ENCODE measurements at regions not wholly inside any gene's neighbourhood (a gene's known extent, or its start where the extent isn't known, plus 50 kb on each side); places are given as distances from the start of the nearest gene placed in this dataset.
"Not testable (repeated sequence)": the region's sequence is repeated elsewhere in the genome, so short reads cannot be mapped to it uniquely, and the experiment has no call there.

- no peak for DNase-seq
- H3K9me3 Mint-ChIP-seq (ENCODE audit: insufficient read depth) = no peaks in the 10 kb centered on the region
- H3K27me3 Mint-ChIP-seq (ENCODE audit: low read depth) = peaks cover 13% of the 10 kb centered on the region
- CTCF ChIA-PET = no interaction called here
- no peak for ATAC-seq
- H3K4me1 Mint-ChIP-seq (ENCODE audit: low read depth) = no peaks in the 10 kb centered on the region
- POLR2A ChIA-PET = no interaction called here
- no peak overlapping the region for H3K4me3 Mint-ChIP-seq
- H3K36me3 Mint-ChIP-seq (ENCODE audit: low read depth) = no peaks in the 10 kb centered on the region
- H3K27ac Mint-ChIP-seq = no peak overlapping the region
These were observed 343.0 kb downstream of the RRAGC start for GRCh38 chr1:38516560-38516959.

GRCh38 chr1:38512789-38513188 is 346.8 kb downstream of the RRAGC start:
- Mint-ChIP-seq H3K4me1 (ENCODE audit: low read depth) (no peaks in the 10 kb centered on the region), H3K36me3 (ENCODE audit: low read depth) (no peaks in the 10 kb centered on the region), H3K27ac (no peak overlapping the region), H3K4me3 (no peak overlapping the region), H3K9me3 (ENCODE audit: insufficient read depth) (no peaks in the 10 kb centered on the region), H3K27me3 (ENCODE audit: low read depth) (peaks cover 32% of the 10 kb centered on the region)
- ATAC-seq (no peak), DNase-seq (no peak)
- POLR2A ChIA-PET = no interaction called here
- CTCF ChIA-PET = no interaction called here

- Mint-ChIP-seq H3K4me1 (ENCODE audit: low read depth) (no peaks in the 10 kb centered on the region), H3K27ac (no peak overlapping the region), H3K27me3 (ENCODE audit: low read depth) (peaks cover 35% of the 10 kb centered on the region), H3K36me3 (ENCODE audit: low read depth) (no peaks in the 10 kb centered on the region), H3K9me3 (ENCODE audit: insufficient read depth) (no peaks in the 10 kb centered on the region), H3K4me3 (no peak overlapping the region)
- ChIA-PET POLR2A (no interaction called here), CTCF (no interaction called here)
- ATAC-seq = no peak
- DNase-seq = no peak
These were observed 347.4 kb downstream of the RRAGC start for GRCh38 chr1:38512024-38512767.

GRCh38 chr1:38508232-38508631 is 351.3 kb downstream of the RRAGC start:
- ChIA-PET CTCF (interaction anchor here (2.3 kb wide), 1 partner anchor 18 kb away, joined by 6 read pairs; no protein-coding TSS in a partner anchor), POLR2A (no interaction called here)

GRCh38 chr1:38507563-38507962 is 352.0 kb downstream of the RRAGC start:
- H3K4me1 Mint-ChIP-seq (ENCODE audit: low read depth) = no peaks in the 10 kb centered on the region
- no peaks in the 10 kb centered on the region for H3K36me3 Mint-ChIP-seq (ENCODE audit: low read depth)
- ChIA-PET POLR2A (no interaction called here), CTCF (interaction anchor here (2.3 kb wide), 1 partner anchor 17 kb away, joined by 6 read pairs; no protein-coding TSS in a partner anchor)
- ATAC-seq (no peak), DNase-seq (no peak)
- no peak overlapping the region for H3K4me3 Mint-ChIP-seq
- H3K27me3 Mint-ChIP-seq (ENCODE audit: low read depth) = peaks cover 53% of the 10 kb centered on the region
- H3K27ac Mint-ChIP-seq = no peak overlapping the region
- H3K9me3 Mint-ChIP-seq (ENCODE audit: insufficient read depth) = no peaks in the 10 kb centered on the region

More at GRCh38 chr1:38508232-38508631, 351.3 kb downstream of the RRAGC start:
- ATAC-seq = no peak
- no peak for DNase-seq
- H3K9me3 Mint-ChIP-seq (ENCODE audit: insufficient read depth) = no peaks in the 10 kb centered on the region
- no peak overlapping the region for H3K27ac Mint-ChIP-seq
- no peak overlapping the region for H3K4me3 Mint-ChIP-seq
- H3K4me1 Mint-ChIP-seq (ENCODE audit: low read depth) = no peaks in the 10 kb centered on the region
- H3K27me3 Mint-ChIP-seq (ENCODE audit: low read depth) = peaks cover 54% of the 10 kb centered on the region
- H3K36me3 Mint-ChIP-seq (ENCODE audit: low read depth) = no peaks in the 10 kb centered on the region

- POLR2A ChIA-PET = no interaction called here
- Mint-ChIP-seq H3K9me3 (ENCODE audit: insufficient read depth) (no peaks in the 10 kb centered on the region), H3K4me3 (no peak overlapping the region), H3K27me3 (ENCODE audit: low read depth) (peaks cover 52% of the 10 kb centered on the region), H3K36me3 (ENCODE audit: low read depth) (no peaks in the 10 kb centered on the region), H3K27ac (no peak overlapping the region), H3K4me1 (ENCODE audit: low read depth) (no peaks in the 10 kb centered on the region)
- DNase-seq = no peak
- no peak for ATAC-seq
- CTCF ChIA-PET = no interaction called here
These were observed 353.6 kb downstream of the RRAGC start for GRCh38 chr1:38505944-38506343.

- H3K4me1 Mint-ChIP-seq (ENCODE audit: low read depth) = peaks cover 3% of the 10 kb centered on the region
- ChIA-PET CTCF (no interaction called here), POLR2A (interaction anchor here (0.6 kb wide), 1 partner anchor 212 kb away, joined by 3 read pairs; no protein-coding TSS in a partner anchor)
- peaks cover 34% of the 10 kb centered on the region for H3K27me3 Mint-ChIP-seq (ENCODE audit: low read depth)
- no peak for DNase-seq
- H3K4me3 Mint-ChIP-seq = no peak overlapping the region
- ATAC-seq = no peak
- no peaks in the 10 kb centered on the region for H3K9me3 Mint-ChIP-seq (ENCODE audit: insufficient read depth)
- no peaks in the 10 kb centered on the region for H3K36me3 Mint-ChIP-seq (ENCODE audit: low read depth)
- H3K27ac Mint-ChIP-seq = no peak overlapping the region
These were observed 356.8 kb downstream of the RRAGC start for GRCh38 chr1:38502758-38503157.

GRCh38 chr1:38500891-38501290 is 358.7 kb downstream of the RRAGC start:
- Mint-ChIP-seq H3K9me3 (ENCODE audit: insufficient read depth) (no peaks in the 10 kb centered on the region), H3K27me3 (ENCODE audit: low read depth) (peaks cover 29% of the 10 kb centered on the region), H3K4me3 (no peak overlapping the region), H3K4me1 (ENCODE audit: low read depth) (peaks cover 3% of the 10 kb centered on the region), H3K36me3 (ENCODE audit: low read depth) (no peaks in the 10 kb centered on the region), H3K27ac (no peak overlapping the region)
- ChIA-PET CTCF (no interaction called here), POLR2A (no interaction called here)
- DNase-seq (no peak), ATAC-seq (no peak)

- CTCF ChIA-PET = no interaction called here
- ATAC-seq = no peak
- no peaks in the 10 kb centered on the region for H3K9me3 Mint-ChIP-seq (ENCODE audit: insufficient read depth)
- POLR2A ChIA-PET = no interaction called here
- no peak overlapping the region for H3K4me3 Mint-ChIP-seq
- H3K4me1 Mint-ChIP-seq (ENCODE audit: low read depth) = peaks cover 3% of the 10 kb centered on the region
- H3K27me3 Mint-ChIP-seq (ENCODE audit: low read depth) = peaks cover 26% of the 10 kb centered on the region
- DNase-seq = no peak
- no peaks in the 10 kb centered on the region for H3K36me3 Mint-ChIP-seq (ENCODE audit: low read depth)
- H3K27ac Mint-ChIP-seq = no peak overlapping the region
These were observed 359.2 kb downstream of the RRAGC start for GRCh38 chr1:38500352-38500751.

GRCh38 chr1:38498686-38499085 is 360.9 kb downstream of the RRAGC start:
- CTCF ChIA-PET = interaction anchor here (1.7 kb wide), 1 partner anchor 8 kb away, joined by 5 read pairs; no protein-coding TSS in a partner anchor
- ATAC-seq = no peak

GRCh38 chr1:38497921-38498656 is 361.5 kb downstream of the RRAGC start:
- ATAC-seq (no peak), DNase-seq (no peak)
- Mint-ChIP-seq H3K4me3 (no peak overlapping the region), H3K4me1 (ENCODE audit: low read depth) (peaks cover 3% of the 10 kb centered on the region), H3K9me3 (ENCODE audit: insufficient read depth) (no peaks in the 10 kb centered on the region), H3K36me3 (ENCODE audit: low read depth) (no peaks in the 10 kb centered on the region), H3K27ac (no peak overlapping the region), H3K27me3 (ENCODE audit: low read depth) (peaks cover 20% of the 10 kb centered on the region)
- ChIA-PET CTCF (interaction anchor here (1.7 kb wide), 1 partner anchor 8 kb away, joined by 5 read pairs; no protein-coding TSS in a partner anchor), POLR2A (no interaction called here)

More at GRCh38 chr1:38498686-38499085, 360.9 kb downstream of the RRAGC start:
- Mint-ChIP-seq H3K9me3 (ENCODE audit: insufficient read depth) (no peaks in the 10 kb centered on the region), H3K27ac (no peak overlapping the region), H3K27me3 (ENCODE audit: low read depth) (peaks cover 23% of the 10 kb centered on the region), H3K36me3 (ENCODE audit: low read depth) (no peaks in the 10 kb centered on the region), H3K4me1 (ENCODE audit: low read depth) (peaks cover 3% of the 10 kb centered on the region), H3K4me3 (no peak overlapping the region)
- POLR2A ChIA-PET = no interaction called here
- DNase-seq = no peak

- CTCF ChIA-PET; H3K4me3 Mint-ChIP-seq; DNase-seq; H3K9me3 Mint-ChIP-seq (ENCODE audit: insufficient read depth); H3K36me3 Mint-ChIP-seq (ENCODE audit: low read depth); H3K27ac Mint-ChIP-seq; ATAC-seq; POLR2A ChIA-PET; H3K4me1 Mint-ChIP-seq (ENCODE audit: low read depth): not testable (repeated sequence)
- peaks cover 14% of the 10 kb centered on the region for H3K27me3 Mint-ChIP-seq (ENCODE audit: low read depth)
These were observed 366.3 kb downstream of the RRAGC start for GRCh38 chr1:38493306-38493705.
